Colonic mucosa (tissue), 4 donors: ENCODE measurements at regions not wholly inside any gene's neighbourhood (a gene's known extent, or its start where the extent isn't known, plus 50 kb on each side); places are given as distances from the start of the nearest gene placed in this dataset.
"Not testable (repeated sequence)": the region's sequence is repeated elsewhere in the genome, so short reads cannot be mapped to it uniquely, and the experiment has no call there.

Source experiments
- DNase-seq: peaks from one replicate; pipeline ENCODE4 v3.0.0-alpha.2; 2020
- H3K27ac ChIP-seq: fragments of 200-600 bp; one replicate; pipeline ENCODE4 v1.8.0; 2021
- H3K27me3 ChIP-seq: fragments of 200-600 bp; one replicate; pipeline ENCODE4 v1.8.0; 2021
- H3K36me3 ChIP-seq: fragments of 200-600 bp; one replicate; pipeline ENCODE4 v1.8.0; 2021
- H3K4me1 ChIP-seq: fragments of 200-600 bp; one replicate; pipeline ENCODE4 v1.8.0; 2021; ENCODE audit warnings: mild to moderate bottlenecking
- H3K4me3 ChIP-seq: fragments of 200-600 bp; one replicate; pipeline ENCODE4 v1.8.0; 2021
- H3K9ac ChIP-seq, 2 donors: one replicate each; pipeline ENCODE4 v1.7.0; 2013; ENCODE audit warnings: control low read depth in 2 of 2, low read depth in 2 of 2, low read length in 2 of 2
- H3K9me3 ChIP-seq: fragments of 200-600 bp; one replicate; pipeline ENCODE4 v1.8.0; 2021
- intact Hi-C: fragments of 100-400 bp; cut with DNase I; formaldehyde crosslinking; loops from one replicate; pipeline ENCODE4 v1.14.1; 2022
- TF ChIP-seq, protein P1 (sequence below): fragments of 200-600 bp; IDR thresholded peaks from one replicate; pipeline ENCODE4 v1.8.0; 2022; ENCODE audit warnings: antibody characterized with exemption, mild to moderate bottlenecking
- donor health status: healthy.
- donor health status: DM: no; HTN: no; CAD: no.
- donor health status: DM: no; HTN: no; CAD: no.

DNA sequence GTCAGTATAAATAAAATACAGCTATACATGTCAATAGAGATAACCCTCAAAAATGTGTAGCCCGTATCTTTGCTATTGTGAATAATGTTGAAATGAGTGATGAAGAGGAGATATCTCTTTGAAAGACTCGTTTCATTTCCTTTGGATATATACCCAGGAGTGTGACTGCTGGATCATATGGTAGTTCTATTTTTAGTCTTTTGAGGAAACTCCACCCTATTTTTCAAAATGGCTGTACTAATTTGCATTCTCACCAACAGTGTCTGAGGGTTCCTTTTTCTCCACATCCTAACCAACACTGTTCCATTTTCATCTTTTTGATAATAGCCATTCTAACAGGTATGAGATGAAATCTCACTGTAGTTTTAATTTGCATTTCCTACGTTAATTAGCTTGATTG, 237.5 kb upstream of the GBE1 start:
- Histone ChIP-seq H3K27ac (no peak overlapping the region), H3K27me3 (no peaks in the 10 kb centered on the region), H3K9ac (no peak overlapping the region), H3K36me3 (no peaks in the 10 kb centered on the region), H3K4me1 (no peaks in the 10 kb centered on the region), H3K4me3 (no peak overlapping the region), H3K9me3 (no peaks in the 10 kb centered on the region)
- DNase-seq = no peak
- intact Hi-C loops = no loop called here
- TF ChIP-seq, protein P1, sequence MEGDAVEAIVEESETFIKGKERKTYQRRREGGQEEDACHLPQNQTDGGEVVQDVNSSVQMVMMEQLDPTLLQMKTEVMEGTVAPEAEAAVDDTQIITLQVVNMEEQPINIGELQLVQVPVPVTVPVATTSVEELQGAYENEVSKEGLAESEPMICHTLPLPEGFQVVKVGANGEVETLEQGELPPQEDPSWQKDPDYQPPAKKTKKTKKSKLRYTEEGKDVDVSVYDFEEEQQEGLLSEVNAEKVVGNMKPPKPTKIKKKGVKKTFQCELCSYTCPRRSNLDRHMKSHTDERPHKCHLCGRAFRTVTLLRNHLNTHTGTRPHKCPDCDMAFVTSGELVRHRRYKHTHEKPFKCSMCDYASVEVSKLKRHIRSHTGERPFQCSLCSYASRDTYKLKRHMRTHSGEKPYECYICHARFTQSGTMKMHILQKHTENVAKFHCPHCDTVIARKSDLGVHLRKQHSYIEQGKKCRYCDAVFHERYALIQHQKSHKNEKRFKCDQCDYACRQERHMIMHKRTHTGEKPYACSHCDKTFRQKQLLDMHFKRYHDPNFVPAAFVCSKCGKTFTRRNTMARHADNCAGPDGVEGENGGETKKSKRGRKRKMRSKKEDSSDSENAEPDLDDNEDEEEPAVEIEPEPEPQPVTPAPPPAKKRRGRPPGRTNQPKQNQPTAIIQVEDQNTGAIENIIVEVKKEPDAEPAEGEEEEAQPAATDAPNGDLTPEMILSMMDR = no peak

DNA sequence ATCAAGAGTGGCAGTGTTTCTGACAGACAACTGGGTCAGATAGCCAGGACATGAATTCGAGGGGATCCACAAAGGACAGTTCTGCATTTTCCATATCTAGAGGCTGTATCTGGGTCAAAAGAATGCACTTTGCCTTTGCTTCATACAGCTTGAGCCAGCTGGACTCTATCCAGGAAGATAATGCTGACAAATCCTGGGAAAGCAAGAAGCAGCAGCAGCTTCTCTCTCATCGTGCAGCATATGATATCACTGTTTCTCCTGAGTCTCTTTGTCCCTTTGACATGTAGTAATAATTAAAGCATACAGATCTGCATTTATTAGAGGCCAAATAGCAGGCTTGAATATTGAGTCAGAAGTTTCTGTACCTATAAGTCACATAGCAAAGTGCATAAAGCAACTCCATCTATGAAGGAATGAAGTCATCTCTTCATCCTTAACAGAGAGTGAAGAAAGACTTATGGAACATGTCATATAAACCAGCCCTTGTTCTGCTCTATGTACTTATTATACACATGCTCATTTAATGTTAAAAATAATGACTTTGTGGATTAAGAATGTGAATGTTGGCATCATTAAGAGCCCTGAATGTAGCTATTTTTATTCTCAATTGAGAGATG, 236.8 kb upstream of the GBE1 start:
- no peaks in the 10 kb centered on the region for H3K27me3 ChIP-seq
- H3K9ac ChIP-seq = no peak overlapping the region
- H3K36me3 ChIP-seq = no peaks in the 10 kb centered on the region
- no peak overlapping the region for H3K4me3 ChIP-seq
- no peak overlapping the region for H3K27ac ChIP-seq
- TF ChIP-seq, protein P1 = no peak
- no peak for DNase-seq
- no peaks in the 10 kb centered on the region for H3K9me3 ChIP-seq
- no peaks in the 10 kb centered on the region for H3K4me1 ChIP-seq
- intact Hi-C loops = no loop called here

DNA sequence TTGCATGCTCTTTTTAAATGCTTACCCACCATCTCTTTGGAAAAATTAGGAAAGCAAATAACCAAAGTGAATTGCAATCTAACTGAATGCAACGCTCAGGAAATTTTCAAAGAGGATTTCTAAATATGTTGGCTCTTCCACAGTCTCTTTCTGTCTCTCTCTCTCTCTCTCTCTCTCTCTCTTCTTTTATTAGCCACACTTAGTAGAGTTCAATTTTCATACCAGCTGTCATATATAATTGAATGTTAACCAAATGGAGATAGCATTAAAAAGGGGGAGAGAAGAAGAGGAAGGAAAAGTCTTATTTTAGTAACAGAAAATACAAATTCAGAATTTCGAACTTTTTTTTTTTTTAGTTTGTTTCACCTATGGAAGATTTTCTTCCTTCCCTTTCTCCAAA, 235.9 kb upstream of the GBE1 start:
- intact Hi-C loops = no loop called here
- H3K36me3 ChIP-seq = no peaks in the 10 kb centered on the region
- no peak for DNase-seq
- no peak overlapping the region for H3K4me3 ChIP-seq
- H3K9ac ChIP-seq = no peak overlapping the region
- H3K27ac ChIP-seq = no peak overlapping the region
- no peaks in the 10 kb centered on the region for H3K4me1 ChIP-seq
- no peaks in the 10 kb centered on the region for H3K27me3 ChIP-seq
- H3K9me3 ChIP-seq = no peaks in the 10 kb centered on the region
- TF ChIP-seq, protein P1 = no peak

DNA sequence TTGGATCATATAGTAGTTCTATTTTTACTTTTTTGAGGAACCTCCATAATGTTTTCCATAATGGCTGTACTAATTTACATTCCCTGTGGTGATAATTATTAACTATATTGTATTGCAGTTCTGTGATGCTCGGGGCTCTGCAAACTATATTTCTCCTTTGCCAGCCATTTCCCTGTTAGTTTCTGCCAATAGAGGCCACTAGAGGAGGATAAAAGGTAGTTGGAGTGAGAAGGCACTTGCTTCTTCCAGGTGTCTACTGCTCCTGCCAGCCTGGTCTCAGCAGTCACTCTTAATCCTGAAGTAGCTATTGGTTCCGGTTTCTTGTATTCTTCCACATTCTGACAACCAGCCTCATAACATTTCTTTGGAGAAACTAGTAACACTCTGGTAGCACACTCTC, 233.9 kb upstream of the GBE1 start:
- intact Hi-C loops = no loop called here
- no peaks in the 10 kb centered on the region for H3K4me1 ChIP-seq
- no peaks in the 10 kb centered on the region for H3K36me3 ChIP-seq
- no peak overlapping the region for H3K9ac ChIP-seq
- H3K27ac ChIP-seq = no peak overlapping the region
- TF ChIP-seq, protein P1 = no peak
- H3K4me3 ChIP-seq = no peak overlapping the region
- no peaks in the 10 kb centered on the region for H3K27me3 ChIP-seq
- no peaks in the 10 kb centered on the region for H3K9me3 ChIP-seq
- no peak for DNase-seq

DNA sequence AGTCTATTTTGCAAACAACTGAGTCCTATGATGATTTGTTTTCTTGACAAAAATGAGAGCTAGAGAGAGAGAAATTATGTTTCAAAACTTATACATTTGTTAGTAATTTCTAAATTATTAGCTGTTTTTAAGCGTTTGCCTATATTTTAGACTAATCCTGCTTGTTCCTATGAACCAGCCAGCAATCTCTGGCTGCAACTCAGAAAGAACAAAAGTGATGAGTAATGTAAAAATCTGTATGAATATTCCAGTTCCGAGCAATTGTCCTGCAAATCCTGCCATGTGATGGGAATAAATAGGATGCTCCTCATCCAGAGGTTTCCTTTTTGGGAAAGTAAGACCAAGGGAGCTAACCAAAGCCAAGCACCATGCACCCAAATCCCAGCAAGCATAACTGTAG, 228.3 kb upstream of the GBE1 start:
- Histone ChIP-seq H3K4me3 (no peak overlapping the region), H3K27me3 (no peaks in the 10 kb centered on the region), H3K4me1 (no peaks in the 10 kb centered on the region), H3K9ac (no peak overlapping the region), H3K36me3 (no peaks in the 10 kb centered on the region), H3K9me3 (no peaks in the 10 kb centered on the region), H3K27ac (no peak overlapping the region)
- no peak for DNase-seq
- TF ChIP-seq, protein P1 = no peak
- intact Hi-C loops = no loop called here

DNA sequence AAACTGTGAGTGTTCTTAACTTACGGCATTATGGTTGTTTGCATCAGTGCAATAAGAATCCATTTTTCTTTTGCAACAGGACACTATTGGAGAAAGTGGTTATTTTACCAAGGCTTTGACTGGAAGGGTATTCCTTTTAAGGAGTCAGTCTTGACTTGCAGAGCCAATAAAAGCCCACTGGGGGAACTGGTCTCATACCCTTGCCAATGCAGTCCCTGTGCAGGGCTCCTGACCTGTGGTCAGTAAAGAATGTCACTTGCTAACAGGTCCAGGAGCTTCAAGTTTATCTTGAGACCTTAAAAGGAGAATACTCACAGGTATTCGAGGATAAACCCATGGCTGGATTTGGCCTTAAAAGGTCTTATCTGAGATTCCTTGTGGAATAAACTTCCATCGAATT, 227.8 kb upstream of the GBE1 start:
- H3K27ac ChIP-seq = no peak overlapping the region
- H3K27me3 ChIP-seq = no peaks in the 10 kb centered on the region
- H3K9ac ChIP-seq = no peak overlapping the region
- H3K36me3 ChIP-seq = no peaks in the 10 kb centered on the region
- TF ChIP-seq, protein P1 = no peak
- H3K4me3 ChIP-seq = no peak overlapping the region
- H3K4me1 ChIP-seq = no peaks in the 10 kb centered on the region
- DNase-seq = no peak
- intact Hi-C loops = no loop called here
- no peaks in the 10 kb centered on the region for H3K9me3 ChIP-seq

DNA sequence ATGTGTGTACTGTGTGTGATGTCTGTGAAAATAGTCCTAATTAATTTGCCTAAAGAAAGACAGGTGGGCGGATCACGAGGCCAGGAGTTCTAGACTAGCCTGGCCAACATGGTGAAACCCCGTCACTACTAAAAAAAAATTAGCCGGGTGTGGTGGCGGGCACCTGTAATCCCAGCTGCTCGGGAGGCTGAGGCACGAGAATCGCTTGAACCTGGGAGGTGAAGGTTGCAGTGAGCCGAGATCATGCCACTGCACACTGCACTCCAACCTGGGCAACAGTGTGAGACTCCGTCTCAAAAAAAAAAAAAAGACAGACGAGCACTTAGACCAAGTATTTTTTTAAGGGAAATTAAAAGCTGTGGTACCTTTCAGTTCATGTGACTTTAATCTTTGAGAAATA, 226.0 kb upstream of the GBE1 start:
- intact Hi-C loops, H3K27ac ChIP-seq, H3K9ac ChIP-seq, H3K36me3 ChIP-seq, DNase-seq, H3K9me3 ChIP-seq, H3K4me3 ChIP-seq, H3K4me1 ChIP-seq, H3K27me3 ChIP-seq: not testable (repeated sequence)
